GM12878 (cell line): ENCODE measurements at regions not wholly inside any gene's neighbourhood (a gene's known extent, or its start where the extent isn't known, plus 50 kb on each side); places are given as distances from the start of the nearest gene placed in this dataset.

Source experiments
- ATAC-seq: fragments of 200-7000 bp; cut with Tn5 transposase; 3 replicates; pipeline ENCODE4 v1.9.1; 2020; ENCODE audit warnings: mild to moderate bottlenecking, moderate library complexity
- BruUV-seq: library from RNA; stranded (reverse); fragments of 400-500 nt; replicated peaks from 2 replicates; lab custom pipeline; 2021; lab: Mats Ljungman, UMichigan
- CTCF ChIA-PET: fragments of 300-600 bp; sonication (Branson Sonifier 250); formaldehyde crosslinking; extraction: SDS; loops from one replicate; lab custom pipeline; 2021; ENCODE audit warnings: inconsistent platforms; lab: Yijun Ruan, JAX
- POLR2A ChIA-PET: fragments of 350-600 bp; formaldehyde crosslinking; extraction: SDS; loops from one replicate; lab custom pipeline; 2021; ENCODE audit warnings: inconsistent platforms; lab: Charles Lee
- RAD21 ChIA-PET: fragments of 300-600 bp; sonication (Branson Sonifier 250); formaldehyde crosslinking; loops from one replicate; lab custom pipeline; 2023; ENCODE audit warnings: antibody characterized with exemption; ENCODE audit not compliant: unreplicated experiment; lab: Charles Lee
- SMC1A ChIA-PET: fragments of 300-600 bp; sonication (Branson Sonifier 250); formaldehyde crosslinking; loops from one replicate; lab custom pipeline; 2023; ENCODE audit not compliant: unreplicated experiment, uncharacterized antibody; lab: Charles Lee
- DNase-seq: peaks from one replicate; pipeline ENCODE4 v3.0.0-alpha.2; 2011; ENCODE audit warnings: low read depth, low spot score
- FAIRE-seq: peaks from 3 replicates; lab custom pipeline; 2011; peaks lifted over from hg19 to GRCh38; lab: Jason Lieb, UNC
- H2AFZ ChIP-seq: 2 replicates; pipeline ENCODE4 v1.6.0; 2011; ENCODE audit warnings: low read depth, low read length, control low read depth; ENCODE audit not compliant: control insufficient read depth
- H3K27ac ChIP-seq: 2 replicates; pipeline ENCODE4 v1.5.1; 2011; ENCODE audit warnings: control low read depth; ENCODE audit not compliant: control insufficient read depth, insufficient read depth
- H3K27me3 ChIP-seq, 2 experiments: replicated peaks in 1 of 2; 2 replicates each; pipeline versions ENCODE4 v1.6.0 to v1.6.1; 2011; ENCODE audit warnings: low read length in 1 of 2; ENCODE audit not compliant: control insufficient read depth in 2 of 2, insufficient read depth in 2 of 2
- H3K36me3 ChIP-seq, 2 experiments: 2 replicates each; pipeline ENCODE4 v1.5.1; 2011; ENCODE audit warnings: low read length in 1 of 2; ENCODE audit not compliant: control insufficient read depth in 2 of 2, insufficient read depth in 2 of 2
- H3K4me1 ChIP-seq: 2 replicates; pipeline ENCODE4 v1.6.1; 2011; ENCODE audit warnings: mild to moderate bottlenecking, low read length, moderate library complexity, mixed read lengths; ENCODE audit not compliant: control insufficient read depth, insufficient read depth
- H3K4me2 ChIP-seq: 2 replicates; pipeline ENCODE4 v1.6.0; 2011; ENCODE audit warnings: control low read depth; ENCODE audit not compliant: control insufficient read depth, insufficient read depth
- H3K4me3 ChIP-seq: fragments of 200-600 bp; sonication (generic); 2 replicates; pipeline ENCODE4 v1.5.1; 2016
- H3K79me2 ChIP-seq: 2 replicates; pipeline ENCODE4 v1.6.0; 2011; ENCODE audit warnings: low read length; ENCODE audit not compliant: control insufficient read depth, insufficient read depth
- H3K9ac ChIP-seq: 2 replicates; pipeline ENCODE4 v1.8.0; 2011; ENCODE audit warnings: low read length, control low read depth, mixed read lengths; ENCODE audit not compliant: control insufficient read depth, insufficient read depth
- H3K9me3 ChIP-seq: replicated peaks from 3 replicates; pipeline ENCODE4 v1.5.1; 2011; ENCODE audit warnings: mild to moderate bottlenecking, low read length; ENCODE audit not compliant: control insufficient read depth, insufficient read depth
- H4K20me1 ChIP-seq: 2 replicates; pipeline ENCODE4 v1.6.0; 2011; ENCODE audit not compliant: control insufficient read depth, insufficient read depth
- ATF2 ChIP-seq: IDR thresholded peaks from 2 replicates; pipeline ENCODE4 v1.6.1; 2012; ENCODE audit warnings: low read length, inconsistent platforms
- ATF7 ChIP-seq: fragments of 450-650 bp; IDR thresholded peaks from 2 replicates; pipeline ENCODE4 v1.6.1; 2016; ENCODE audit warnings: low read depth, mild to moderate bottlenecking
- BACH1 ChIP-seq: fragments of 450-650 bp; IDR thresholded peaks from 2 replicates; pipeline ENCODE4 v1.6.1; 2017; ENCODE audit warnings: mild to moderate bottlenecking, borderline replicate concordance
- BRCA1 ChIP-seq: IDR thresholded peaks from 2 replicates; pipeline ENCODE4 v1.6.1; 2011; ENCODE audit warnings: low read depth, low read length, improper control_type of control experiment
- CBFB ChIP-seq: IDR thresholded peaks from 2 replicates; pipeline ENCODE4 v1.6.1; 2016; ENCODE audit warnings: antibody characterized with exemption, low read depth
- MEF2B ChIP-seq: fragments of 450-650 bp; IDR thresholded peaks from 2 replicates; pipeline ENCODE4 v1.6.1; 2018; ENCODE audit warnings: mild to moderate bottlenecking, moderate library complexity; ENCODE audit not compliant: partially characterized antibody, poor library complexity, severe bottlenecking
- PAX5 ChIP-seq: IDR thresholded peaks from 2 replicates; pipeline ENCODE4 v1.6.1; 2011; ENCODE audit warnings: low read depth, low read length, borderline replicate concordance
- PRDM15 ChIP-seq: fragments of 450-650 bp; formaldehyde crosslinking; IDR thresholded peaks from 2 replicates; pipeline ENCODE4 v1.4.0; 2020; ENCODE audit warnings: mild to moderate bottlenecking, moderate library complexity
- SIX5 ChIP-seq: IDR thresholded peaks from 2 replicates; pipeline ENCODE4 v1.6.1; 2011; ENCODE audit warnings: mild to moderate bottlenecking, low read depth, low read length, moderate library complexity; ENCODE audit not compliant: severe bottlenecking
- SP1 ChIP-seq: IDR thresholded peaks from one replicate; pipeline ENCODE4 v1.6.1; 2011; ENCODE audit warnings: low read depth, low read length
- ZBTB40 ChIP-seq: fragments of 450-650 bp; IDR thresholded peaks from 2 replicates; pipeline ENCODE4 v1.6.1; 2016; ENCODE audit warnings: mild to moderate bottlenecking, moderate library complexity, borderline replicate concordance
- ZZZ3 ChIP-seq: IDR thresholded peaks from 2 replicates; pipeline ENCODE4 v1.6.1; 2011; ENCODE audit warnings: low read depth; ENCODE audit not compliant: control insufficient read depth, insufficient read length
- WGBS: methylation state at CpG from one replicate; pipeline ENCODE4 v1.1.6; 2016; ENCODE audit warnings: low lambda C conversion rate; ENCODE audit not compliant: insufficient replicate concordance, insufficient coverage; ENCODE audit errors: missing lambda C conversion rate; 5-methylcytosine and 5-hydroxymethylcytosine counted together
- in situ Hi-C: fragments of 300-500 bp; cut with MboI; formaldehyde crosslinking; loops from 9 replicates; pipeline ENCODE4 v1.14.3; 2018; ENCODE audit warnings: mixed read lengths
- intact Hi-C: fragments of 100-400 bp; cut with micrococcal nuclease; formaldehyde crosslinking; loops from one replicate; pipeline ENCODE4 v1.14.2; 2022; ENCODE audit not compliant: unreplicated experiment
- TF ChIP-seq, protein P1 (sequence below): fragments of 150-350 bp; IDR thresholded peaks from 2 replicates; pipeline ENCODE4 v1.6.1; 2016; ENCODE audit warnings: low read depth, low read length

- H3K27ac ChIP-seq = no peak overlapping the region
- 60% methylated on average over 2 of the region's 2 CpGs for WGBS
- ChIA-PET CTCF (no interaction called here), RAD21 (no interaction called here), SMC1A (no interaction called here), POLR2A (no interaction called here)
- FAIRE-seq (no peak), ATAC-seq (no peak), DNase-seq (no peak)
- no TSS peak for BruUV-seq
- H3K27me3 ChIP-seq = no peaks in the 10 kb centered on the region
- no peaks in the 10 kb centered on the region for H3K36me3 ChIP-seq
- H4K20me1 ChIP-seq = no peaks in the 10 kb centered on the region
- H2AFZ ChIP-seq = no peak overlapping the region
- H3K4me2 ChIP-seq = no peak overlapping the region
- no peaks in the 10 kb centered on the region for H3K9me3 ChIP-seq
- no peaks in the 10 kb centered on the region for H3K79me2 ChIP-seq
- H3K9ac ChIP-seq = no peak overlapping the region
- in situ Hi-C loops (no loop called here), intact Hi-C loops (no loop called here)
- H3K4me3 ChIP-seq = no peak overlapping the region
- no peaks in the 10 kb centered on the region for H3K4me1 ChIP-seq
- TF ChIP-seq ZBTB40 (no peak), MEF2B (no peak), SIX5 (no peak), ATF7 (no peak), ATF2 (no peak), ZZZ3 (no peak), PAX5 (no peak), BRCA1 (no peak), PRDM15 (CRISPR knock-in tag) (no peak), SP1 (no peak), BACH1 (no peak), CBFB (no peak)
- TF ChIP-seq, protein P1, sequence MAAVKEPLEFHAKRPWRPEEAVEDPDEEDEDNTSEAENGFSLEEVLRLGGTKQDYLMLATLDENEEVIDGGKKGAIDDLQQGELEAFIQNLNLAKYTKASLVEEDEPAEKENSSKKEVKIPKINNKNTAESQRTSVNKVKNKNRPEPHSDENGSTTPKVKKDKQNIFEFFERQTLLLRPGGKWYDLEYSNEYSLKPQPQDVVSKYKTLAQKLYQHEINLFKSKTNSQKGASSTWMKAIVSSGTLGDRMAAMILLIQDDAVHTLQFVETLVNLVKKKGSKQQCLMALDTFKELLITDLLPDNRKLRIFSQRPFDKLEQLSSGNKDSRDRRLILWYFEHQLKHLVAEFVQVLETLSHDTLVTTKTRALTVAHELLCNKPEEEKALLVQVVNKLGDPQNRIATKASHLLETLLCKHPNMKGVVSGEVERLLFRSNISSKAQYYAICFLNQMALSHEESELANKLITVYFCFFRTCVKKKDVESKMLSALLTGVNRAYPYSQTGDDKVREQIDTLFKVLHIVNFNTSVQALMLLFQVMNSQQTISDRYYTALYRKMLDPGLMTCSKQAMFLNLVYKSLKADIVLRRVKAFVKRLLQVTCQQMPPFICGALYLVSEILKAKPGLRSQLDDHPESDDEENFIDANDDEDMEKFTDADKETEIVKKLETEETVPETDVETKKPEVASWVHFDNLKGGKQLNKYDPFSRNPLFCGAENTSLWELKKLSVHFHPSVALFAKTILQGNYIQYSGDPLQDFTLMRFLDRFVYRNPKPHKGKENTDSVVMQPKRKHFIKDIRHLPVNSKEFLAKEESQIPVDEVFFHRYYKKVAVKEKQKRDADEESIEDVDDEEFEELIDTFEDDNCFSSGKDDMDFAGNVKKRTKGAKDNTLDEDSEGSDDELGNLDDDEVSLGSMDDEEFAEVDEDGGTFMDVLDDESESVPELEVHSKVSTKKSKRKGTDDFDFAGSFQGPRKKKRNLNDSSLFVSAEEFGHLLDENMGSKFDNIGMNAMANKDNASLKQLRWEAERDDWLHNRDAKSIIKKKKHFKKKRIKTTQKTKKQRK = no peak
Observed at GRCh38 chr14:44449680-44450079, 57.4 kb downstream of the FSCB start.
